ENCODE measurements at regions not wholly inside any gene's neighbourhood (a gene's known extent, or its start where the extent isn't known, plus 50 kb on each side); places are given as distances from the start of the nearest gene placed in this dataset.

DNA sequence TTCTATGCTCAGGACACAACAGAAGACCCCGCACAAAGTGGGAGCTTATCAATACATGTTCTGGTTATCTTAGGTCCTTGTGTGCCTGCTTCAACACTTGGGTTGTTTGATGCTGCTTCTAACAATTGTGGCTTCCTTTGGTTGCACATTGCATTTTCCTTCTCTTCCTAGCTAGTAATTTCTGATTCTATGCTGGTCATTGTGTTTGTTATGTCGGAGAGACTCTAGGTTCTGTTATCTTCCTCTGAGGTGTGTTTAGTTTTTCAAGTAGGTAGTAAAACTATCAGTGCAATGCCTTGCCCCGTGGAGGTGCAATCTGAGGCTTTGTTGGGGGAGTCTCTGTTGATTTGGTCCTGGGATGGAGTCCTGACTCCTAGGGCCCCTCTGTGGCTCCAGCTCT, 414.2 kb downstream of the SHANK2 start:
- WGBS (ENCODE audit: insufficient coverage) = 85% methylated on average over 2 of the region's 3 CpGs
- Histone ChIP-seq H3K36me3 (ENCODE audit: control insufficient read depth, insufficient read depth, low read length) (no peaks in the 10 kb centered on the region), H3K4me3 (ENCODE audit: low read depth, low read length) (no peak overlapping the region), H3K9me3 (ENCODE audit: control insufficient read depth, insufficient read depth, low read length) (no peaks in the 10 kb centered on the region), H3K27ac (ENCODE audit: low read depth, low read length) (no peak overlapping the region), H3K27me3 (ENCODE audit: control insufficient read depth, insufficient read depth, low read length) (no peaks in the 10 kb centered on the region), H3K4me1 (ENCODE audit: control insufficient read depth, insufficient read depth, low read length) (no peaks in the 10 kb centered on the region)
- no peak for DNase-seq (ENCODE audit: low read depth in 4 of 6, low spot score in 6 of 6)

DNA sequence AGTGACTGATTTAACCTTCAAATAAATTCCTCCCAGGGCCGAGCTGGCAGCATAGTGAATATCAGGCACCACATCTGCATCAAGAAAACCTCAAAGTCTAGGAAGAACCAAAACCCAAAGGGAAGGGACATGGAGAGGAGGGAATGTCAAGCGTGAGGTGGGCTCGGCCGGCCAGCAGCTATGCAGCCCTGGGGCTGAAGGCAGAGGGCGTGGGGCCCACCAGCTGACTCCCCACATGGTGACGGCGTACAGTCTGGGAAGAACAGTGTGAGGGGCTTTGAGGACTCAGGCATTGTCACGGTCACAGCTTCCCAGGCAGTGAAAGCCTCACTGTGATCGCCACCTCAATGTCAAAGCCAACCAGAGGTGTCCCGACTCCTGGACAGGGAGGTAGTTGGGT, 412.5 kb downstream of the SHANK2 start:
- 89% methylated on average over 9 of the region's 10 CpGs for WGBS (ENCODE audit: insufficient coverage)
- Histone ChIP-seq H3K4me1 (ENCODE audit: control insufficient read depth, insufficient read depth, low read length) (no peaks in the 10 kb centered on the region), H3K36me3 (ENCODE audit: control insufficient read depth, insufficient read depth, low read length) (no peaks in the 10 kb centered on the region), H3K4me3 (ENCODE audit: low read depth, low read length) (no peak overlapping the region), H3K27me3 (ENCODE audit: control insufficient read depth, insufficient read depth, low read length) (no peaks in the 10 kb centered on the region), H3K9me3 (ENCODE audit: control insufficient read depth, insufficient read depth, low read length) (no peaks in the 10 kb centered on the region), H3K27ac (ENCODE audit: low read depth, low read length) (no peak overlapping the region)
- DNase-seq (ENCODE audit: low read depth in 4 of 6, low spot score in 6 of 6) = no peak

DNA sequence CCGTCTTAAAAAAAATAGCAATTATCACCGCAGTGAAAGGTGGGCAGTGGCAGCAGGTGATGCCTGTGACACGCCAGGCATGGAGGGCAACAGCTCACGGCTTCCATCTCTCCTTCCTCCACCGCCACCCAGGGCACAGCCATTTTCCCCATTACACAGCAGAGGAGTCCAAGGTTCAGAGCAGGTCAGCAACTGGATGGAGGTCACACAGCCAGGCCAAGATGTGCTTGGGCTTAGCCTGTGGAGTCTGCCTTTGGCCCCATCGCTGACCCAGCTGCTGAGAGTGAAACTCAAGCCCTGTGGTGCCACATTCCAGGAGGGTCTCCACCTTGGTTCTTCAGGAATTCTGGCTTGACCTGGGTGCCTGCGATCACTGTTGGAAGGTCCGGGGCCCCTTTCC, 411.1 kb downstream of the SHANK2 start:
- Histone ChIP-seq H3K27me3 (ENCODE audit: control insufficient read depth, insufficient read depth, low read length) (no peaks in the 10 kb centered on the region), H3K27ac (ENCODE audit: low read depth, low read length) (no peak overlapping the region), H3K4me3 (ENCODE audit: low read depth, low read length) (no peak overlapping the region), H3K9me3 (ENCODE audit: control insufficient read depth, insufficient read depth, low read length) (no peaks in the 10 kb centered on the region), H3K36me3 (ENCODE audit: control insufficient read depth, insufficient read depth, low read length) (no peaks in the 10 kb centered on the region), H3K4me1 (ENCODE audit: control insufficient read depth, insufficient read depth, low read length) (peaks cover 3% of the 10 kb centered on the region)
- WGBS (ENCODE audit: insufficient coverage) = 97% methylated on average over 8 of the region's 8 CpGs
- no peak for DNase-seq (ENCODE audit: low read depth in 4 of 6, low spot score in 6 of 6)

DNA sequence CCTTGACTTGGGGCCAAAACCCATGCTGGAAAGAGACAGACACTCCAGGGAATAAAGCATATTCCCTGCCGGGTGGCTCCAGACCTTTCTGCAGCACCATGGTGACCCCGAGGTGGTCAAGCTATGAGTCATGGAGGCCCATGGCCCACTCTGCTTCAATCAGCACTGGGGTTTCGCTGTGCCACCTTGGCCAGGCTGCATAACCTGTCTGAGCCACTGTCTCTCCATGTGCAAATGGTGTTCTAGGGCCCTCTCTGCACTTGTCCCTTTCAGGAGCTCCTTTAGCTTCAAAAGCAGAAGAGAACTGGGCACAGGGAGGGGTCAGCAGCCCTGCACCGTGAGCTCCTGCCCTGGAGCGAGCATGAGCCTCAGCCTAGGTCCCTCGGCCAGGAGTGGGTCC, 410.1 kb downstream of the SHANK2 start:
- WGBS (ENCODE audit: insufficient coverage) = 86% methylated on average over 6 of the region's 6 CpGs
- Histone ChIP-seq H3K4me1 (ENCODE audit: control insufficient read depth, insufficient read depth, low read length) (peaks cover 12% of the 10 kb centered on the region), H3K4me3 (ENCODE audit: low read depth, low read length) (no peak overlapping the region), H3K27ac (ENCODE audit: low read depth, low read length) (no peak overlapping the region), H3K36me3 (ENCODE audit: control insufficient read depth, insufficient read depth, low read length) (no peaks in the 10 kb centered on the region), H3K9me3 (ENCODE audit: control insufficient read depth, insufficient read depth, low read length) (no peaks in the 10 kb centered on the region), H3K27me3 (ENCODE audit: control insufficient read depth, insufficient read depth, low read length) (no peaks in the 10 kb centered on the region)
- DNase-seq (ENCODE audit: low read depth in 4 of 6, low spot score in 6 of 6) = no peak

DNA sequence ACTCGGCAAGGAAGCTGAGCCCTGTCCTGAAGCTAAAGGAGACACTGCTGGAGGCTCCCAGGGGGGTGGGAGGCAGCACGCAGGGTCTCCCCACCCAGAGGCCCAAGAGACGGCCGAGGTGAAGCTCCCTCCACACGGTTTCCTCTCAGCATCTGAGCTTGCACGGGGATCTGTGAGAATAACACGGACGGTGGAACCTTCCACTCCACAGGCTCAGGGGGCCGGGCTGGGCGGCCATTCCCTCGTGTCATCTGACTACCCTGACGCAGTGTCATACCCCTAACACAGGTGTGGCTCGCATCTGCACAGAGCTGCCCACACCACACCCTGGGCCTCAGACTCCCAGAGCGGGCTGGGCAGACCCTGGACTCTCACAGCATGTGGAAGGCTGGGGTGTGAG, 409.7 kb downstream of the SHANK2 start:
- Histone ChIP-seq H3K4me3 (ENCODE audit: low read depth, low read length) (no peak overlapping the region), H3K27ac (ENCODE audit: low read depth, low read length) (no peak overlapping the region), H3K27me3 (ENCODE audit: control insufficient read depth, insufficient read depth, low read length) (no peaks in the 10 kb centered on the region), H3K9me3 (ENCODE audit: control insufficient read depth, insufficient read depth, low read length) (no peaks in the 10 kb centered on the region), H3K36me3 (ENCODE audit: control insufficient read depth, insufficient read depth, low read length) (no peaks in the 10 kb centered on the region), H3K4me1 (ENCODE audit: control insufficient read depth, insufficient read depth, low read length) (peaks cover 15% of the 10 kb centered on the region)
- no peak for DNase-seq (ENCODE audit: low read depth in 4 of 6, low spot score in 6 of 6)
- 92% methylated on average over 9 of the region's 14 CpGs for WGBS (ENCODE audit: insufficient coverage)

DNA sequence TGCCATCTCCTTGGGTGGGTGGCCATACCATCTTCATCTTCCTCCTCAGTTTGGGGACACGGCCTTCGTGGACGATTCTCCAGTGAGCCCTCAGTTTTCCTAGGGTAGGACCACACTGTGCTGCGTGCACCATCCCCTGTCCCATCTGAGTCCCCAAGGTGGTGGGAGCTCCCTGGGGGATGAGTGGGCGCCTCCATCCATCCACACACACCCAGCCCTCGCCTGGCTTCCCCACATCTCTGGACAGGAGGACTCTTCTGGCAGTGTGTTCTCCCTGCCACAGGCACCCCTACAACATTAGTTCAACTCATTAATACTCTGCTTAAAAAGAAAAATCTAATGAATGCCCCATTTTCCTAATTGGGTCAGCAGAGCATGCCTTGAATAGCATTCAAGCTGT, 408.5 kb downstream of the SHANK2 start:
- DNase-seq (ENCODE audit: low read depth in 4 of 6, low spot score in 6 of 6) = no peak
- Histone ChIP-seq H3K9me3 (ENCODE audit: control insufficient read depth, insufficient read depth, low read length) (no peaks in the 10 kb centered on the region), H3K27me3 (ENCODE audit: control insufficient read depth, insufficient read depth, low read length) (no peaks in the 10 kb centered on the region), H3K4me3 (ENCODE audit: low read depth, low read length) (no peak overlapping the region), H3K4me1 (ENCODE audit: control insufficient read depth, insufficient read depth, low read length) (peaks cover 16% of the 10 kb centered on the region), H3K27ac (ENCODE audit: low read depth, low read length) (no peak overlapping the region), H3K36me3 (ENCODE audit: control insufficient read depth, insufficient read depth, low read length) (no peaks in the 10 kb centered on the region)
- WGBS (ENCODE audit: insufficient coverage) = 100% methylated on average over 1 of the region's 6 CpGs

DNA sequence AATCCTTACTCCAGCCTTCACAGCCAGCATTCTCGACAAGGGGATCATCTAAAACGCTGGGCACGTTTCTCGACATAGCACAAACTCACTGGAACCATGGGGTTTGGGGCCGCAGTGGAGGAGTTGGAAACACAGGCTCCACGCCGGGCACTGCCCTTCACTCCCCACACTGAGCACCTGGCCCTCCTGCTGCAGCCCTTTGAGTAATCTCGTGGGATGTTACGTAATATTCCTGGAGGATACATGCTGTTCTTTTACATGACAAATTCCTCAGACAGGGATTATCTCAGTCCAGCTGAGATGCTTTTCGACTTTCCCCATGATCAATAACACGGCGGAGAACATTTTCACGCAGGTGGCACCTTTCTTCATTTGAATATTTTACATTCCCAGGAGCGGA, 408.0 kb downstream of the SHANK2 start:
- no peaks in the 10 kb centered on the region for H3K9me3 ChIP-seq (ENCODE audit: control insufficient read depth, insufficient read depth, low read length)
- 91% methylated on average over 14 of the region's 14 CpGs for WGBS (ENCODE audit: insufficient coverage)
- H3K36me3 ChIP-seq (ENCODE audit: control insufficient read depth, insufficient read depth, low read length) = no peaks in the 10 kb centered on the region
- H3K4me1 ChIP-seq (ENCODE audit: control insufficient read depth, insufficient read depth, low read length) = peaks cover 16% of the 10 kb centered on the region
- H3K4me3 ChIP-seq (ENCODE audit: low read depth, low read length) = no peak overlapping the region
- DNase-seq (ENCODE audit: low read depth in 4 of 6, low spot score in 6 of 6) = no peak
- H3K27me3 ChIP-seq (ENCODE audit: control insufficient read depth, insufficient read depth, low read length) = no peaks in the 10 kb centered on the region
- no peak overlapping the region for H3K27ac ChIP-seq (ENCODE audit: low read depth, low read length)

DNA sequence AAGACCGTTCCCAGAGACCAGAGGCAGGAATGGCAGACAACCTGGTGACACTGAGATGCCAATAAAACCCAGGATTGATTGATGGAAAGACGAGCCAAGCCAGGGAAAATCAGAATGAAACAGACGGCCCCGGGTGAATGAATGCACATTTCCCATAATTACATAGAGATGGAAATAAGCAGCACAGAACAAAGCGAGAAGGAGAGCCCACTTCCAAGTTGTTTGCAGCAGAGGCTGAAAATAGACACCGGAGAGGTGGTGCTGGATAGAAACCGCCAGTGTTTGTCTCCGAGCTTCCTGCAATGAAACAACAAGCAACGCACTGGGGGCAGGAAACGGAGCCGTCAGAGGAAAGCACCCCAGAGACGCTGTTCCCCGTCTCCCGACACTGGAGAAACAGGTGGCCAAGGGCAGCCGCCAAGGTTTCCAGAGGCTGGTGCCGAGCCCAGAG, 406.8 kb downstream of the SHANK2 start:
- peak in 1 of 6 donors; percentile 77 for DNase-seq (ENCODE audit: low read depth in 4 of 6, low spot score in 6 of 6)
- Histone ChIP-seq H3K27ac (ENCODE audit: low read depth, low read length) (no peak overlapping the region), H3K9me3 (ENCODE audit: control insufficient read depth, insufficient read depth, low read length) (no peaks in the 10 kb centered on the region), H3K4me3 (ENCODE audit: low read depth, low read length) (no peak overlapping the region), H3K36me3 (ENCODE audit: control insufficient read depth, insufficient read depth, low read length) (no peaks in the 10 kb centered on the region), H3K27me3 (ENCODE audit: control insufficient read depth, insufficient read depth, low read length) (no peaks in the 10 kb centered on the region), H3K4me1 (ENCODE audit: control insufficient read depth, insufficient read depth, low read length) (peaks cover 16% of the 10 kb centered on the region)
- WGBS (ENCODE audit: insufficient coverage) = 56% methylated on average over 12 of the region's 16 CpGs

DNA sequence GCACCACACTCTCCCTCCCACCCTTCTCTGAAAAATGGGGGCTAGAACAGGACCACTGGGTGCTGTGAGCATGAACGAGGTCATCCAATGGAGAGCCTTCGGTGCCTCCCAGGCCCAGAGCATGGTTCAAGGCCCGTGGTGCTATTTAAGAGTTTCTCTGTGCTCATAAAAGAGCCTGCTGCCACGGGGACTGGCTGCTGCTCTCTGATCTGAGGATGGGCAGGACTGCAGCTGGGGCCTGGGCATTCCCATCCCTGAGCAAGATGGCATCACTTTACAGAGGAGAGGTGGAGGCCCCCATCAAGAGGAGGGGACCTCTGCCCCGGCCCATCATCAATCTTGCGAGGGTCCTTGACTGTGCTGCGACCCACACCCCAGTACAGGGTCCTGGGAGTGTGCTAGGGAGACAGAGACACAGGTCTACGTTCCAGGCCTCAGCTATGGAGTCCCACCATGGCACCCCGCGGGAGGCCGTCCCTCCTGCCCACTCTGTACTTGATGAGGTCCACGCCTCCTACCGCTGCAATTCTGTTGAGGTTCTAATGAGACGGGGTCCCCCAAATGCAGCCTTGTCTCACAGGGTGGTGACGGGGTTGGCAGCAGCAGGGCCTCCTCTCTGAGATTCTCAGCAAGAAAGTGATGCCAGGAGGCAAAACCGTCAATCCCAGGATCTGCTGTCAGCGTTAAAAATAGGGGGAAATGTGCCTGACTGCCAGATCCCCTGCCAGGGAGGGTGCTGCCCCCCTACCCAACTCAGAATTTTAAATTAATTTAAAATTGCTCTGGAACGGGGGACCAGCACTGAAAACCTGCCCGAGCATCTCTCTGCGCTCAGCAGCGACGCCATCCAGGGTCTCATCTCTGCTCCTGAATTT, 405.4 kb downstream of the SHANK2 start:
- Histone ChIP-seq H3K27me3 (ENCODE audit: control insufficient read depth, insufficient read depth, low read length) (no peaks in the 10 kb centered on the region), H3K4me1 (ENCODE audit: control insufficient read depth, insufficient read depth, low read length) (peaks cover 16% of the 10 kb centered on the region), H3K27ac (ENCODE audit: low read depth, low read length) (no peak overlapping the region), H3K4me3 (ENCODE audit: low read depth, low read length) (no peak overlapping the region), H3K9me3 (ENCODE audit: control insufficient read depth, insufficient read depth, low read length) (no peaks in the 10 kb centered on the region), H3K36me3 (ENCODE audit: control insufficient read depth, insufficient read depth, low read length) (no peaks in the 10 kb centered on the region)
- WGBS (ENCODE audit: insufficient coverage) = 91% methylated on average over 21 of the region's 22 CpGs
- DNase-seq (ENCODE audit: low read depth in 4 of 6, low spot score in 6 of 6) = peak in 1 of 6 donors; percentile 83

DNA sequence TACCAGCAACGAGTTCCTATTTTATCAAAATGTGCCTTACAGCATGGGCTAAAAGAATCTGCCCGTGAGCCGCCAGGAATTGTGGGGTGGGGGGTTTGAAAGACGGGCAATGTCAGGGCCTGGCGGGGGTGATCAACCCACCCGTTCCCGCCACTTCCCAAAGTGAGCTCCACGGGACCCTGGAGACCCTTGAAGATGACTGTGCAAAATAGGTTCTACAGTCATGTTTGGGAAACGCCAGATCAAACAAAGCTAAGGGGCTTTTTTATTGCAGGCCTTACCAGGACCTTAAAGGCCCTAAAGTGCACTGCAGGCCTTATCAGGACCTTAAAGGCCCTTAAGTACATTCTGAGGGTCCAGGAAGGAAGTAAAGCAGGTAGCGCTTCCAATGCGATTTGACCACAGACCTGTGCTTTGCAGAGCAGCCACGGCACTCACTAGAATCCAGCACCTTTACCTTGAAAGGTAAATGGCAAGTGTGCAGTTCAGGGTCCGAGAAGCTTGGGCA, 404.1 kb downstream of the SHANK2 start:
- DNase-seq (ENCODE audit: low read depth in 4 of 6, low spot score in 6 of 6) = no peak
- Histone ChIP-seq H3K9me3 (ENCODE audit: control insufficient read depth, insufficient read depth, low read length) (no peaks in the 10 kb centered on the region), H3K27ac (ENCODE audit: low read depth, low read length) (no peak overlapping the region), H3K27me3 (ENCODE audit: control insufficient read depth, insufficient read depth, low read length) (no peaks in the 10 kb centered on the region), H3K4me1 (ENCODE audit: control insufficient read depth, insufficient read depth, low read length) (peaks cover 16% of the 10 kb centered on the region), H3K36me3 (ENCODE audit: control insufficient read depth, insufficient read depth, low read length) (no peaks in the 10 kb centered on the region), H3K4me3 (ENCODE audit: low read depth, low read length) (no peak overlapping the region)
- WGBS (ENCODE audit: insufficient coverage) = 85% methylated on average over 12 of the region's 13 CpGs
